H9 (cell line): ENCODE measurements at regions not wholly inside any gene's neighbourhood (a gene's known extent, or its start where the extent isn't known, plus 50 kb on each side); places are given as distances from the start of the nearest gene placed in this dataset.
"Not testable (repeated sequence)": the region's sequence is repeated elsewhere in the genome, so short reads cannot be mapped to it uniquely, and the experiment has no call there.

ENCODE experiments used
- DNase-seq: peaks from one replicate; pipeline ENCODE4 v3.0.0-alpha.2; 2017
- H2AFZ ChIP-seq: one replicate; pipeline ENCODE4 v1.6.1; 2013; ENCODE audit warnings: mild to moderate bottlenecking, low read length, control low read depth, moderate library complexity
- H2AK5ac ChIP-seq: 2 replicates; pipeline ENCODE4 v1.6.1; 2013; ENCODE audit warnings: low read length, control low read depth, mixed read lengths; ENCODE audit not compliant: insufficient read length
- H2BK120ac ChIP-seq: one replicate; pipeline ENCODE4 v1.6.1; 2013; ENCODE audit warnings: low read depth, mild to moderate bottlenecking, low read length, control low read depth, inconsistent platforms; ENCODE audit not compliant: poor library complexity, severe bottlenecking
- H2BK12ac ChIP-seq: 2 replicates; pipeline ENCODE4 v1.6.1; 2013; ENCODE audit warnings: low read length, control low read depth, mixed read lengths, low read depth; ENCODE audit not compliant: insufficient read length
- H2BK15ac ChIP-seq: 2 replicates; pipeline ENCODE4 v1.6.1; 2013; ENCODE audit warnings: low read depth, low read length, control low read depth
- H2BK20ac ChIP-seq: one replicate; pipeline ENCODE4 v1.6.1; 2013; ENCODE audit warnings: low read depth, mild to moderate bottlenecking, low read length, control low read depth, inconsistent platforms; ENCODE audit not compliant: poor library complexity, severe bottlenecking
- H2BK5ac ChIP-seq: 2 replicates; pipeline ENCODE4 v1.6.1; 2013; ENCODE audit warnings: low read length, control low read depth, mixed read lengths; ENCODE audit not compliant: insufficient read length
- H3K14ac ChIP-seq: 2 replicates; pipeline ENCODE4 v1.6.1; 2013; ENCODE audit warnings: low read length, control low read depth; ENCODE audit not compliant: insufficient read depth
- H3K18ac ChIP-seq: 2 replicates; pipeline ENCODE4 v1.6.1; 2013; ENCODE audit warnings: low read depth, mild to moderate bottlenecking, mixed read lengths, low read length, control low read depth; ENCODE audit not compliant: insufficient read length
- H3K23ac ChIP-seq: 2 replicates; pipeline ENCODE4 v1.6.1; 2013; ENCODE audit warnings: low read length, control low read depth, mixed read lengths, low read depth; ENCODE audit not compliant: insufficient read length
- H3K23me2 ChIP-seq: 2 replicates; pipeline ENCODE4 v1.6.1; 2013; ENCODE audit warnings: low read depth, mild to moderate bottlenecking, mixed read lengths, low read length, control low read depth; ENCODE audit not compliant: insufficient read length, poor library complexity, severe bottlenecking
- H3K27ac ChIP-seq: 2 replicates; pipeline ENCODE4 v1.5.1; 2013; ENCODE audit warnings: low read length, control low read depth, mixed read lengths, low read depth; ENCODE audit not compliant: insufficient read length
- H3K27me3 ChIP-seq: 2 replicates; pipeline ENCODE4 v1.6.1; 2013; ENCODE audit warnings: low read length, control low read depth, inconsistent platforms; ENCODE audit not compliant: insufficient read depth
- H3K4ac ChIP-seq: 2 replicates; pipeline ENCODE4 v1.6.1; 2013; ENCODE audit warnings: low read depth, mild to moderate bottlenecking, control low read depth, inconsistent platforms, low read length, moderate library complexity
- H3K4me1 ChIP-seq: 2 replicates; pipeline ENCODE4 v1.6.1; 2013; ENCODE audit warnings: low read length, control low read depth, inconsistent platforms; ENCODE audit not compliant: insufficient read depth
- H3K4me2 ChIP-seq: 2 replicates; pipeline ENCODE4 v1.6.1; 2013; ENCODE audit warnings: low read length, control low read depth, mixed read lengths; ENCODE audit not compliant: insufficient read length, insufficient read depth
- H3K56ac ChIP-seq: 2 replicates; pipeline ENCODE4 v1.6.1; 2013; ENCODE audit warnings: low read depth, mild to moderate bottlenecking, mixed read lengths, low read length, control low read depth; ENCODE audit not compliant: insufficient read length
- H3K79me1 ChIP-seq: 2 replicates; pipeline ENCODE4 v1.6.1; 2013; ENCODE audit warnings: low read depth, mild to moderate bottlenecking, moderate library complexity, low read length, control low read depth, inconsistent platforms; ENCODE audit not compliant: insufficient read depth, poor library complexity, severe bottlenecking
- H3K79me2 ChIP-seq: 2 replicates; pipeline ENCODE4 v1.6.1; 2013; ENCODE audit warnings: low read length, control low read depth, inconsistent platforms; ENCODE audit not compliant: insufficient read depth
- H3K9ac ChIP-seq: 2 replicates; pipeline ENCODE4 v1.6.1; 2013; ENCODE audit warnings: low read length, control low read depth, mixed read lengths; ENCODE audit not compliant: insufficient read length; ENCODE audit errors: extremely low read depth
- H3K9me3 ChIP-seq: one replicate; pipeline ENCODE4 v1.6.1; 2013; ENCODE audit warnings: low read depth, low read length, inconsistent platforms; ENCODE audit not compliant: control insufficient read depth
- H3T11ph ChIP-seq: one replicate; pipeline ENCODE4 v1.6.1; 2013; ENCODE audit warnings: mild to moderate bottlenecking, low read length, control low read depth, inconsistent platforms
- H4K20me1 ChIP-seq: one replicate; pipeline ENCODE4 v1.6.1; 2013; ENCODE audit not compliant: control insufficient read depth, insufficient read length, insufficient read depth
- H4K5ac ChIP-seq: 2 replicates; pipeline ENCODE4 v1.6.1; 2013; ENCODE audit warnings: low read depth, mild to moderate bottlenecking, mixed read lengths, low read length, control low read depth; ENCODE audit not compliant: insufficient read length
- H4K8ac ChIP-seq: replicated peaks from 2 replicates; pipeline ENCODE4 v1.6.1; 2013; ENCODE audit warnings: low read length, control low read depth, mixed read lengths, low read depth; ENCODE audit not compliant: insufficient read length
- H4K91ac ChIP-seq: 2 replicates; pipeline ENCODE4 v1.6.1; 2013; ENCODE audit warnings: low read depth, mild to moderate bottlenecking, moderate library complexity, mixed read lengths, low read length, control low read depth; ENCODE audit not compliant: insufficient read length
- H3K27ac Mint-ChIP-seq, 3 experiments: 2 replicates in 2 of 3; 3 replicates in 1 of 3; pipeline ENCODE4 v1.8.0; 2020 to 2021; ENCODE audit warnings: mixed read lengths in 3 of 3, mild to moderate bottlenecking in 1 of 3, moderate library complexity in 1 of 3
- H3K27me3 Mint-ChIP-seq: 2 replicates; pipeline ENCODE4 v1.8.0; 2021; ENCODE audit warnings: low read depth, mild to moderate bottlenecking, moderate library complexity, mixed read lengths
- H3K36me3 Mint-ChIP-seq, 3 experiments: 2 replicates in 2 of 3; 3 replicates in 1 of 3; pipeline ENCODE4 v1.8.0; 2020 to 2021; ENCODE audit warnings: low read depth in 3 of 3, mixed read lengths in 3 of 3; ENCODE audit not compliant: insufficient read depth in 1 of 3
- H3K4me1 Mint-ChIP-seq, 2 experiments: 2 replicates each; pipeline ENCODE4 v1.8.0; 2020; ENCODE audit warnings: mixed read lengths in 2 of 2
- H3K4me3 Mint-ChIP-seq, 2 experiments: 2 replicates in 1 of 2; 3 replicates in 1 of 2; pipeline ENCODE4 v1.8.0; 2020 to 2021; ENCODE audit warnings: mild to moderate bottlenecking in 2 of 2, mixed read lengths in 2 of 2, moderate library complexity in 1 of 2
- H3K9me3 Mint-ChIP-seq, 2 experiments: 2 replicates in 1 of 2; 3 replicates in 1 of 2; pipeline ENCODE4 v1.8.0; 2020; ENCODE audit warnings: mild to moderate bottlenecking in 2 of 2, mixed read lengths in 2 of 2, moderate library complexity in 1 of 2
- CTCF ChIP-seq: fragments of 200-600 bp; sonication (generic); conservative IDR thresholded peaks from 3 replicates; pipeline ENCODE4 v1.8.0; 2021; ENCODE audit warnings: antibody characterized with exemption, mild to moderate bottlenecking

- Mint-ChIP-seq H3K36me3 (peaks cover 11 to 29% (median 19%) of the 10 kb centered on the region in 3 experiments), H3K4me1 (peaks cover 7 to 14% of the 10 kb centered on the region in 2 experiments), H3K27me3 (peaks cover 26% of the 10 kb centered on the region), H3K27ac (no peak overlapping the region), H3K9me3 (peaks cover 36 to 54% of the 10 kb centered on the region in 2 experiments), H3K4me3 (no peak overlapping the region)
- no peak overlapping the region for H4K8ac ChIP-seq
- no peak overlapping the region for H3K9ac ChIP-seq
- H2BK15ac ChIP-seq = no peak overlapping the region
- H3K56ac ChIP-seq = no peak overlapping the region
- H3K4me1 ChIP-seq = no peaks in the 10 kb centered on the region
- no peak overlapping the region for H4K5ac ChIP-seq
- H2AFZ ChIP-seq = no peak overlapping the region
- H2BK5ac ChIP-seq = no peak overlapping the region
- no peak overlapping the region for H4K91ac ChIP-seq
- H2BK12ac ChIP-seq = no peak overlapping the region
- DNase-seq = no peak
- no peak overlapping the region for H3K4ac ChIP-seq
- H3K9me3 ChIP-seq = no peaks in the 10 kb centered on the region
- no peak overlapping the region for H3K27ac ChIP-seq
- no peaks in the 10 kb centered on the region for H3K79me1 ChIP-seq
- TF ChIP-seq CTCF = no peak
- H3K18ac ChIP-seq = no peak overlapping the region
- H3K23me2 ChIP-seq = peaks cover 9% of the 10 kb centered on the region
- no peak overlapping the region for H2BK20ac ChIP-seq
- H2AK5ac ChIP-seq = no peak overlapping the region
- no peak overlapping the region for H3K14ac ChIP-seq
- H3K79me2 ChIP-seq = no peaks in the 10 kb centered on the region
- peaks cover 3% of the 10 kb centered on the region; the same call in 1 of the 2 replicates for H3K27me3 ChIP-seq
- no peak overlapping the region for H2BK120ac ChIP-seq
- H3K4me2 ChIP-seq = no peak overlapping the region
- H3K23ac ChIP-seq = no peak overlapping the region
- H4K20me1 ChIP-seq = no peaks in the 10 kb centered on the region
- no peak overlapping the region for H3T11ph ChIP-seq
Measured at GRCh38 chr9:94026816-94027215, 57.4 kb upstream of the PTPDC1 start.

GRCh38 chr9:94022476-94022875 lies 61.8 kb upstream of the PTPDC1 start:
- H3K9me3 Mint-ChIP-seq = peaks cover 29 to 42% of the 10 kb centered on the region in 2 experiments
- H3K27me3 Mint-ChIP-seq = not testable (repeated sequence)

More at GRCh38 chr9:94022476-94022875, 61.8 kb upstream of the PTPDC1 start:
- H2BK15ac ChIP-seq, H2BK20ac ChIP-seq, H4K91ac ChIP-seq, H3K27ac ChIP-seq, H3K27me3 ChIP-seq, H3K23ac ChIP-seq, H4K8ac ChIP-seq, H2AK5ac ChIP-seq, H2BK5ac ChIP-seq, H3K9me3 ChIP-seq, H2BK120ac ChIP-seq, H3K23me2 ChIP-seq, H2AFZ ChIP-seq, DNase-seq, H3K27ac Mint-ChIP-seq, H3K4ac ChIP-seq, H4K20me1 ChIP-seq, H3K79me2 ChIP-seq, H3K4me1 ChIP-seq, H4K5ac ChIP-seq, H3K14ac ChIP-seq, H3K18ac ChIP-seq, H3K4me1 Mint-ChIP-seq, H3K56ac ChIP-seq, H3K4me2 ChIP-seq, H3K79me1 ChIP-seq, H3K9ac ChIP-seq, H3K4me3 Mint-ChIP-seq, H3T11ph ChIP-seq, H2BK12ac ChIP-seq: not testable (repeated sequence)
- H3K36me3 Mint-ChIP-seq = peaks cover 11 to 15% (median 13%) of the 10 kb centered on the region in 3 experiments
